Skeletal muscle tissue (tissue), 3 donors: ENCODE measurements at regions not wholly inside any gene's neighbourhood (a gene's known extent, or its start where the extent isn't known, plus 50 kb on each side); places are given as distances from the start of the nearest gene placed in this dataset.

Experiments used
- H3K27ac ChIP-seq: one replicate; pipeline ENCODE4 v1.7.0; 2013; ENCODE audit warnings: mild to moderate bottlenecking, low read depth, low read length, inconsistent platforms
- H3K27me3 ChIP-seq, 3 donors: one replicate each; pipeline ENCODE4 v1.7.0; 2013; ENCODE audit warnings: low read length in 3 of 3; ENCODE audit not compliant: control insufficient read depth in 3 of 3, insufficient read depth in 3 of 3
- H3K36me3 ChIP-seq, 3 donors: one replicate each; pipeline ENCODE4 v1.7.0; 2013; ENCODE audit warnings: low read length in 3 of 3; ENCODE audit not compliant: control insufficient read depth in 3 of 3, insufficient read depth in 3 of 3
- H3K4me1 ChIP-seq, 3 donors: one replicate each; pipeline ENCODE4 v1.7.0; 2013; ENCODE audit warnings: low read length in 3 of 3, mild to moderate bottlenecking in 3 of 3; ENCODE audit not compliant: control insufficient read depth in 3 of 3, insufficient read depth in 3 of 3
- H3K4me3 ChIP-seq, 3 donors: one replicate each; pipeline ENCODE4 v1.7.0; 2013; ENCODE audit warnings: low read length in 3 of 3
- H3K9ac ChIP-seq, 3 donors: one replicate each; pipeline ENCODE4 v1.7.0; 2013; ENCODE audit warnings: low read length in 3 of 3, mild to moderate bottlenecking in 3 of 3, moderate library complexity in 2 of 3, low read depth in 1 of 3
- H3K9me3 ChIP-seq, 3 donors: one replicate each; pipeline ENCODE4 v1.7.0; 2013; ENCODE audit warnings: low read length in 3 of 3; ENCODE audit not compliant: control insufficient read depth in 3 of 3
- donor health status: Osteomylitis.

DNA sequence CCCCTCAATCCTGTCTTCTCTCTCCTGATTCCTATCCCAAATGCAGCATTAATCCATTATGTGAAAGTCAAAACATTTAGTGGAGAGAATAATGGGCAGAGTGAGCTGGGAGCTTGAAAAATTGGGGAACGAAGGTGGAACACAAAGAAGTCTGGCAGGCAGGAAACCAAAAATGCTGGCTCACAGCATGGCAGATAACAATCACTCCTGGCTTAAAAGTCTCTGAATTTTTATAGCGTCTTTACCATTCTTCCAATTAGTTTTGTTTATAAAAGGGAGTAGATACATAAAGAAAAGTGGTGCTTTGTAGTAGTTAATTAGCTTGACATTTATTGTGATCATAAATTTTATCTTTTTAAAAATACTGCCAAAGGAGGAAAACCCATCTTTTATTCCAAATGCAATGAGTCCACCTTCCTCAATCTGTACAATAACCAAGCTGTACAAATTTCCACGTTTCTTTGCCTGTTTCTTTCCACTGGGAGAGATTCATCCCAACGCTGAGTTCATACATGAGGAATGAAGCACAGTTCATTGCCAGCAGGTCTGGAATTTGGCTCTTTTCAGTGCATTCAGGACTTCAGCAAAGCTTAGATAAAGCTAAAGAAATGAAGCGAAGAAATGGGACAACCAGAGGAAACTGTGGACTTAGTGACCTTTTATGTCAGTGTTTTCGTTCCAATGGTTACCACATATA lies 174.7 kb downstream of the HMHB1 start:
- Histone ChIP-seq H3K36me3 (no peaks in the 10 kb centered on the region), H3K4me1 (no peaks in the 10 kb centered on the region), H3K27me3 (no peaks in the 10 kb centered on the region), H3K9me3 (no peaks in the 10 kb centered on the region), H3K9ac (no peak overlapping the region), H3K27ac (no peak overlapping the region), H3K4me3 (no peak overlapping the region)

DNA sequence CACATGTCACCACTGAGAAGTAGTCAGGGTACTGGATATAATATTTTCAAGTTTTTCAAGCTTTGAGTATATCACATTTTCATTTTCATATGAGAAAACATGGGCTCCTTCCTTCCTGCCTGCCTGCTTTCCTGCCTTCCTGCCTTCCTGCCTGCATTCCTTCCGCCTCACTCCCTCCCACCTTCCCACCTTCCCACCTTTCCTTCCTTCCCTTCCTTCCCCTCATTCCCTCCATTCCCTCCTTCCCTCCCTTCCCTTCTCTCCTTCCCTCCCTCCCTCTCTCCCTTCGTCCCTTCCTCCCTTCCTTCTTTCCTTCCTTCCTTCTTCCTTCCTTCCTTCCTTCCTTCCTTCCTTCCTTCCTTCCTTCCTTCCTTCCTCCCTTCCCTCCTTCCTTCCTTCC lies 175.3 kb downstream of the HMHB1 start:
- Histone ChIP-seq H3K36me3 (no peaks in the 10 kb centered on the region), H3K4me3 (no peak overlapping the region), H3K27me3 (no peaks in the 10 kb centered on the region), H3K4me1 (no peaks in the 10 kb centered on the region), H3K9ac (no peak overlapping the region), H3K27ac (no peak overlapping the region), H3K9me3 (no peaks in the 10 kb centered on the region)

DNA sequence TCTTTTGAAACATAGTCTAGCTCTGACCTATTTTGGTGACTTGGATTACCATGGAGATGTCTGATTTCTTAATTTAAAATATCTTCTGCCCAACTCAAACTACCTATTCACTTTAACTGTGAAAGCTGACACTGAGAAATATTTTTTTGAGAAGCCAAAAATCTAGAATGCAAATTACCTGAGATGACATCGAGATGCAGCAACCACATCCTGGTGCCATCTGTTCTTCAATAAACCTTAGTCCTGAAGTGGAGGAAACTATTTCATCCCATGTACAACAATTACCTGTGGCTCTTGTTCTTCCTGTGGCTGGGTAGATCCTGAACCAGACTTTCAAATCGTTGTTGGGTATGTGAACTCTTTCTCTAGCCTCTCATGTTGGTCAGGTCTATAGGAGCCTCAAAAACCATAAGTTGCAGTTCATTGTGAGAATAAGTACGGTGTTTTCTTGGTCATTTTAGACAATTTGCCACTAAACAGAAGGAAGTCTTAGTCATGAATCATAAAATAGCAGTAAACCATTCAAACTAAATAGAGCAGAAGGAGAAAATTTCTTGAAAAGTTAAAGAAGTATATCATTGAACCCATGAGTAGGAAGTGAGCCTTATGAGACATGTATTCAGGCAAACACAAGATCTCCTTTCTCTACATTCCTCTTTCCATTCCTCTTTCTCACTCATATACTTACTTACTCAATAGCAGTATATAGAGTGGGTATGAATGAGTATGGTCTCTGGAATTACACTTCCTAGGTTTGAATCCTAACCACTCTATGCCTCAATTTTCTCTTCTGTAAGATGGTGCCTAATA lies 176.0 kb downstream of the HMHB1 start:
- H3K4me3 ChIP-seq = no peak overlapping the region
- H3K27ac ChIP-seq = no peak overlapping the region
- H3K9ac ChIP-seq = no peak overlapping the region
- no peaks in the 10 kb centered on the region for H3K27me3 ChIP-seq
- H3K4me1 ChIP-seq = no peaks in the 10 kb centered on the region
- H3K36me3 ChIP-seq = no peaks in the 10 kb centered on the region
- H3K9me3 ChIP-seq = no peaks in the 10 kb centered on the region

DNA sequence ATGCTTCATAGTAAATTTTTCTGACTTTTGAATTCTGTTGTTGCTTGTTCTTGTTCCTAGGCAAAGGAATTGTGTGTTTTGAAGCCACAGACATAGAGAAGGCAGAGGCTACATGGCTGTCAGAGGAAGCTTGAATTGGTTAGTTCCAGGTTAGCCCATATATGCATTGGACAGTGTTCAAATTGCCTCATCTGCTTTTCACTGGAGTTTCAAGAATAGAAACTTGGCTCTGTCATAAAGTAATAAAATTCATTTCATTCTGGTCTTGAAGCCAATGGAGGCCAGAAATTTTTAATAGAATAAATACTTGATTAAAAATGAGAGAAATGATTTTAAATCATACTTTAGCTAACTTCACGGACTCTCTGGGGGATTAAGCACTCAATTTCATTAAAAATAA lies 178.0 kb downstream of the YIPF5 start:
- no peak overlapping the region for H3K27ac ChIP-seq
- H3K27me3 ChIP-seq = no peaks in the 10 kb centered on the region
- H3K4me3 ChIP-seq = no peak overlapping the region
- H3K4me1 ChIP-seq = no peaks in the 10 kb centered on the region
- no peak overlapping the region for H3K9ac ChIP-seq
- H3K9me3 ChIP-seq = no peaks in the 10 kb centered on the region
- H3K36me3 ChIP-seq = no peaks in the 10 kb centered on the region

DNA sequence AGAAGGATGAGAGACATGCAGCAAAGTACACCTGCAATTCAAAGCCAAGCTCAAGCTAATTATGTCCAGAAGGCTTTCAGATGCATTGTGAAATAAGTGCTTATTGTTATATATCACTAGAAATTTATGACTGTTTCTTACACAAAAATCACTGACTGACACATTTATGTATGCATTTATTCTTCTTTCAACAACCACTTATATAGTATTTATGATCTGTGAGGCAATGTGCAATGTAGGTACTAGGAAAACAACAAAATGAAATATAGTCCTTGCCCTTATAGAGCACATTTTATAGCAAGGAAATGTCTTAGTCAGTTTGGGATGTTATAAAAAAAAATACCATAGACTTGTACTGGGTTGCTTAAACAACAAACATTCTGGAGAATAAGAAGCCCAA lies 167.6 kb downstream of the YIPF5 start:
- no peak overlapping the region for H3K9ac ChIP-seq

DNA sequence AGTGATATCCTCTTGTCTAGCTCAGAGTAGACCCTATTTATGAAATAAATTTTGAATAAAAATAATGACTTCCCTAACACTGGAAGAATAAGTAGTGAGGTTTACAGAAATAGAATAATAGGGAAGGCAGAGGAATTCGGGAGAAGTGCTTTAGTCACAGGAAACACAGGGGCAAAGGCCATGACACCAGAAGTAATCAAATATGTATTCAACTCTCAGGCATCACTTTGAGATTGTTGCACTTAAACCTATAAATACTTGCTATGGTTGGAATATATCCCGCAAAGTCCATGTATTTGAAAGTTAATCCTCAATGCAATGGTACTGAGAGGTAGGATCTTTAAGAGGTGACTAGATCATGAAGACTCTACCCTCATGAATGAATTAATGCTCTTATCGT lies 166.8 kb downstream of the YIPF5 start:
- no peaks in the 10 kb centered on the region for H3K4me1 ChIP-seq
- H3K27ac ChIP-seq = no peak overlapping the region
- H3K27me3 ChIP-seq = no peaks in the 10 kb centered on the region
- no peaks in the 10 kb centered on the region for H3K9me3 ChIP-seq
- H3K36me3 ChIP-seq = no peaks in the 10 kb centered on the region
- no peak overlapping the region for H3K4me3 ChIP-seq
- no peak overlapping the region for H3K9ac ChIP-seq

More for the DNA sequence above, 167.6 kb downstream of the YIPF5 start:
- H3K9me3 ChIP-seq = no peaks in the 10 kb centered on the region
- no peaks in the 10 kb centered on the region for H3K4me1 ChIP-seq
- H3K36me3 ChIP-seq = no peaks in the 10 kb centered on the region
- H3K27me3 ChIP-seq = no peaks in the 10 kb centered on the region
- H3K27ac ChIP-seq = no peak overlapping the region
- H3K4me3 ChIP-seq = no peak overlapping the region

DNA sequence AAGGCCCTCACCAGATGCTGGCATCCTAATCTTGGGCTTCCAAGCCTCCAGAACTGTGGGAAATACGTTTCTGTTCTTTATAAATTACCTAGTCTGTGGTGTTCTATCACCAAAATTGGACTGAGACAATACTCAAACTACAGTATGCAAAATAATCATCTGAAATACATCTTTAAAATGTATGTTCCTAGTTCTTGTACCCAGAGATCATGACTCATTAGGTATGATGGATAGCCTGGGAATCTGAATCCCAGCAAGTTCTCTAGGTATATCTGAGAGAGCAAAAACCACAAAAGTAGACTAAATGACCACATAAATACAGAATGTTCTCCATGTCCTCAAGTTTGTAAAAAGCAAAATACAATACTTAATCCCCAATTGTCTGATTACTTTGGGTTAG lies 166.3 kb downstream of the YIPF5 start:
- Histone ChIP-seq H3K9ac (no peak overlapping the region), H3K4me1 (no peaks in the 10 kb centered on the region), H3K27me3 (no peaks in the 10 kb centered on the region), H3K27ac (no peak overlapping the region), H3K4me3 (no peak overlapping the region), H3K9me3 (no peaks in the 10 kb centered on the region), H3K36me3 (no peaks in the 10 kb centered on the region)

DNA sequence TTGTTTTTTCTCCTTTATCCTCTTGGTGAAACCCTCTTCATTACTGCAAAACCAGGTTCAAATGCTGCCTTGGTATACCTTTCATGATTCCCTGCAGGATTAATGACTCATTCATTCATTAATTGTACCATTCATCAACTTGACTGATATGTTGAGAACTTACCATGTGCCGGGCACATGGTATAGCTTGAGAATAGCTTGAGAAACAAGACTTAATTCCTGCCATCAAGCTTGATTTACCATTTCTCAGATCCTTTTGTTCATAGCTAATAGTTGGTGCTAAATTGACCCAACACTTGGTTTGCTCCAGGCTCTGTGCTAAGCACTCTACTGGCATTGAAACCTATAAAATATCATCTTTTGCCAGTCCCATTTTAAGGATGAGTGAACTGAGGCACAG lies 165.7 kb downstream of the YIPF5 start:
- no peaks in the 10 kb centered on the region for H3K36me3 ChIP-seq
- no peaks in the 10 kb centered on the region for H3K9me3 ChIP-seq
- no peaks in the 10 kb centered on the region for H3K4me1 ChIP-seq
- no peak overlapping the region for H3K4me3 ChIP-seq
- no peaks in the 10 kb centered on the region for H3K27me3 ChIP-seq
- no peak overlapping the region for H3K27ac ChIP-seq
- H3K9ac ChIP-seq = no peak overlapping the region

DNA sequence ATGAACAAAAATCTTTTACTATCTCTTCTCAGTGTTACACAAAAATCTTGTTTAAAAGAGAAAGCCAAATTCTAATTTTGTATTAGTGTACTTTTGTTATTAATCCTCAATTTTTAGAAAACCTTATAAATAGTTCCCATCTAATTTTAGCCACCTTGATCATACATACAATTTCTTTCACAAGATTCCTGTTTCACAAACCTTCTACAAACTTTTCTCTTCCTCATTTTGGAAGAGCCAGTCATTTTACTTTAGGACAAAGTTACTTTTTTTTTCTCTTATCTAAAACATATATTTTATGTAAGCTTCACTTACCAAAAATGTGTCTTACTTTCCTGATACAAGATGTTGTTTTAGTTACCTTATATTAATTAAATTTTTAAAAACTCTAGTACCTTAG lies 161.3 kb downstream of the YIPF5 start:
- H3K27me3 ChIP-seq = no peaks in the 10 kb centered on the region
- H3K9me3 ChIP-seq = peaks cover 0 to 3% (median 0%) of the 10 kb centered on the region in 3 donors
- H3K9ac ChIP-seq = no peak overlapping the region
- H3K27ac ChIP-seq = no peak overlapping the region
- peaks cover 0 to 2% (median 0%) of the 10 kb centered on the region in 3 donors for H3K4me1 ChIP-seq
- H3K36me3 ChIP-seq = no peaks in the 10 kb centered on the region
- H3K4me3 ChIP-seq = no peak overlapping the region

DNA sequence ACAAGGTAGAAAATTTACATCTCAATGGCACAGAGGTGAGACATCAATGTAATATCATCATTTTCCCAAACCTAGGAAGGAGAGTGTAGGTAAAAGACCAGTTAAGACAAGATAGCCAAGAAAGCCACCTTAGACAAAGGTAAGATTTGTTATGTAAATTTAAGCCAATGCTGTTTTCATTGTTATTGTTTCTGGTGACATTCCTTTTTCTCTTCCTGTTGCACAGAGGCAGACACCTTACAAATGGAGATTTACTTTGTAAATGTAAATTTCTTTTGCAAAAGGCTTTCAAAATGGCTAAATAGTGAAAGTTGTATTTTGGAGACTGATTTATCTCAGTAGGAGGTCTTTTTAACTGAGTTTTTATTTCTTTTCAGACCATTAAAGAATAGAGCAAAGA lies 159.1 kb downstream of the YIPF5 start:
- H3K4me3 ChIP-seq = no peak overlapping the region
- H3K27ac ChIP-seq = no peak overlapping the region
- H3K9me3 ChIP-seq = peaks cover 0 to 3% (median 0%) of the 10 kb centered on the region in 3 donors
- H3K9ac ChIP-seq = no peak overlapping the region
- peaks cover 0 to 8% (median 2%) of the 10 kb centered on the region in 3 donors for H3K4me1 ChIP-seq
- H3K27me3 ChIP-seq = no peaks in the 10 kb centered on the region
- H3K36me3 ChIP-seq = no peaks in the 10 kb centered on the region
